Right lobe of liver (tissue), 6 donors: ENCODE measurements at regions not wholly inside any gene's neighbourhood (a gene's known extent, or its start where the extent isn't known, plus 50 kb on each side); places are given as distances from the start of the nearest gene placed in this dataset.

ENCODE experiments used
- ATAC-seq, 4 donors: fragments of 200-7000 bp; cut with Tn5 transposase; one replicate each; pipeline ENCODE4 v1.9.1; 2020; ENCODE audit warnings: mild to moderate bottlenecking in 4 of 4, moderate library complexity in 4 of 4
- DNase-seq, 3 donors: peaks; one replicate each; pipeline ENCODE4 v3.0.0-alpha.2; 2020
- H3K27ac ChIP-seq, 3 donors: fragments of 200-600 bp; one replicate each; pipeline ENCODE4 v1.8.0; 2022
- H3K27me3 ChIP-seq, 2 donors: fragments of 200-600 bp; one replicate each; pipeline ENCODE4 v1.8.0; 2022
- H3K36me3 ChIP-seq, 4 donors: fragments of 200-600 bp; sonication (generic) in 1 of 4; one replicate each; pipeline versions ENCODE4 v1.5.1 to v1.8.0; 2017 to 2022; ENCODE audit warnings: control low read depth in 1 of 4
- H3K4me1 ChIP-seq, 4 donors: fragments of 200-600 bp; sonication (generic) in 1 of 4; one replicate each; pipeline versions ENCODE4 v1.5.1 to v1.8.0; 2017 to 2022; ENCODE audit warnings: control low read depth in 1 of 4
- H3K4me3 ChIP-seq, 3 donors: fragments of 200-600 bp; one replicate each; pipeline ENCODE4 v1.8.0; 2022
- H3K9me3 ChIP-seq, 4 donors: fragments of 200-600 bp; sonication (generic) in 1 of 4; one replicate each; pipeline versions ENCODE4 v1.5.1 to v1.8.0; 2017 to 2022; ENCODE audit warnings: control low read depth in 1 of 4
- CTCF ChIP-seq, 4 donors: fragments of 200-600 bp in 3 of 4; fragments of 450-650 bp in 1 of 4; IDR thresholded peaks; one replicate each; pipeline versions ENCODE4 v1.5.1 to v1.8.0; 2016 to 2022; ENCODE audit warnings: antibody characterized with exemption in 4 of 4, mild to moderate bottlenecking in 2 of 4
- POLR2A ChIP-seq: fragments of 450-650 bp; IDR thresholded peaks from one replicate; pipeline ENCODE4 v1.6.1; 2017; ENCODE audit warnings: antibody characterized with exemption, mild to moderate bottlenecking
- WGBS: methylation state at CpG from one replicate; pipeline ENCODE4 v1.1.6; 2018; ENCODE audit warnings: low coverage, low lambda C conversion rate; ENCODE audit not compliant: insufficient coverage; ENCODE audit errors: missing lambda C conversion rate; 5-methylcytosine and 5-hydroxymethylcytosine counted together
- intact Hi-C, 2 donors: fragments of 100-400 bp; cut with DNase I; formaldehyde crosslinking; loops; one replicate each; pipeline versions ENCODE4 v1.11.2 to v1.14.1; 2022
- donor health status: DM: no; HTN: yes; CAD: no.
- donor health status: DM: no; HTN: no; CAD: no.
- donor health status: DM: no; HTN: no; CAD: no.
- donor health status: DM: no; HTN: yes; CAD: no.
- donor health status: DM: no; HTN: yes; CAD: no.

GRCh38 chr2:18425210-18425703, 135.2 kb downstream of the RDH14 start:
- WGBS, result 45% methylated on average over 3 of the region's 3 CpGs
- Histone ChIP-seq H3K27me3 (no peaks in the 10 kb centered on the region), H3K9me3 (no peaks in the 10 kb centered on the region), H3K4me3 (no peak overlapping the region), H3K27ac (no peak overlapping the region), H3K36me3 (no peaks in the 10 kb centered on the region), H3K4me1 (no peaks in the 10 kb centered on the region)
- TF ChIP-seq POLR2A (no peak), CTCF (IDR thresholded peaks at IDR 0.05) (no peak)
- DNase-seq (no peak), ATAC-seq (no peak)
- intact Hi-C loops, result no loop called here

GRCh38 chr2:18423636-18424035, 136.8 kb downstream of the RDH14 start:
- intact Hi-C loops, result no loop called here
- Histone ChIP-seq H3K27ac (no peak overlapping the region), H3K36me3 (no peaks in the 10 kb centered on the region), H3K9me3 (no peaks in the 10 kb centered on the region), H3K4me3 (no peak overlapping the region), H3K4me1 (no peaks in the 10 kb centered on the region), H3K27me3 (no peaks in the 10 kb centered on the region)
- DNase-seq, result no peak
- no peak for TF ChIP-seq POLR2A
- TF ChIP-seq CTCF (IDR thresholded peaks at IDR 0.05), result no peak
- ATAC-seq, result no peak

- DNase-seq, result no peak
- WGBS, result 47% methylated on average over 2 of the region's 2 CpGs
- intact Hi-C loops, result no loop called here
- TF ChIP-seq POLR2A (no peak), CTCF (IDR thresholded peaks at IDR 0.05) (no peak)
- H3K4me3 ChIP-seq, result no peak overlapping the region
- no peak for ATAC-seq
- no peaks in the 10 kb centered on the region for H3K9me3 ChIP-seq
- no peaks in the 10 kb centered on the region for H3K27me3 ChIP-seq
- no peaks in the 10 kb centered on the region for H3K4me1 ChIP-seq
- H3K36me3 ChIP-seq, result no peaks in the 10 kb centered on the region
- H3K27ac ChIP-seq, result no peak overlapping the region
Measured at GRCh38 chr2:18422432-18423165, 137.9 kb downstream of the RDH14 start.

- Histone ChIP-seq H3K27ac (no peak overlapping the region), H3K4me1 (no peaks in the 10 kb centered on the region), H3K27me3 (no peaks in the 10 kb centered on the region), H3K9me3 (no peaks in the 10 kb centered on the region), H3K36me3 (no peaks in the 10 kb centered on the region), H3K4me3 (no peak overlapping the region)
- ATAC-seq (peak in 3 of 4 donors; percentile 22 to 83 (median 63)), DNase-seq (no peak)
- no peak for TF ChIP-seq POLR2A
- TF ChIP-seq CTCF (IDR thresholded peaks at IDR 0.05), result no peak
- intact Hi-C loops, result no loop called here
- WGBS, result 29% methylated on average over 2 of the region's 2 CpGs
Measured at GRCh38 chr2:18413676-18414396, 146.6 kb downstream of the RDH14 start.
